Inflammatory macrophage (primary cell): ENCODE measurements at regions not wholly inside any gene's neighbourhood (a gene's known extent, or its start where the extent isn't known, plus 50 kb on each side); places are given as distances from the start of the nearest gene placed in this dataset.

ENCODE experiments used
- DNase-seq, 2 donors: peaks; one replicate each; pipeline ENCODE4 v3.0.0-alpha.2; 2020 to 2022

GRCh38 chr19:29324291-29324680 is 111.3 kb upstream of the UQCRFS1 start:
- DNase-seq: no peak

DNA sequence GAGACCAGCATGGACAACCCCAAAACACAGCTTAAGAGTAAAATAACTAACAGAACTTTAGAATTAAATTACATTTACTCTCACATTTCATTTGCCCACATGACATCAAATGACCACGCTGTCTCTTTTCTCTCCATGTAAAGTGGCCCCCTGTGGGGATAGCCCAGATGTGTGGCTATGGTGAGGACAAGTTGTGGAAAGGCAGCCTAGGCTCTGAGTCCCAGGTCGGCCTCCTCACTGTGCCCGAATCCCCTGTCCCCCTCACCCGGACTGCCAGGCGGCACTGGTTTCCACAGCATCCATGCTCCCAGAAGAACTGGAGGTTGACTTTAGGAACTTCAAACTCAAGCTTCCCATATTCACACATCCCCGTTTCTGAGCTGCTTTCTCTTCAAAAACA is 111.8 kb upstream of the UQCRFS1 start:
- no peak for DNase-seq

GRCh38 chr19:29325241-29325975 is 112.5 kb upstream of the UQCRFS1 start:
- no peak for DNase-seq

GRCh38 chr19:29326351-29326750 is 113.4 kb upstream of the UQCRFS1 start:
- no peak for DNase-seq

- DNase-seq: no peak
Measured at GRCh38 chr19:29326849-29327840, 114.2 kb upstream of the UQCRFS1 start.

- DNase-seq: no peak
Measured at GRCh38 chr19:29328586-29328985, 115.6 kb upstream of the UQCRFS1 start.

DNA sequence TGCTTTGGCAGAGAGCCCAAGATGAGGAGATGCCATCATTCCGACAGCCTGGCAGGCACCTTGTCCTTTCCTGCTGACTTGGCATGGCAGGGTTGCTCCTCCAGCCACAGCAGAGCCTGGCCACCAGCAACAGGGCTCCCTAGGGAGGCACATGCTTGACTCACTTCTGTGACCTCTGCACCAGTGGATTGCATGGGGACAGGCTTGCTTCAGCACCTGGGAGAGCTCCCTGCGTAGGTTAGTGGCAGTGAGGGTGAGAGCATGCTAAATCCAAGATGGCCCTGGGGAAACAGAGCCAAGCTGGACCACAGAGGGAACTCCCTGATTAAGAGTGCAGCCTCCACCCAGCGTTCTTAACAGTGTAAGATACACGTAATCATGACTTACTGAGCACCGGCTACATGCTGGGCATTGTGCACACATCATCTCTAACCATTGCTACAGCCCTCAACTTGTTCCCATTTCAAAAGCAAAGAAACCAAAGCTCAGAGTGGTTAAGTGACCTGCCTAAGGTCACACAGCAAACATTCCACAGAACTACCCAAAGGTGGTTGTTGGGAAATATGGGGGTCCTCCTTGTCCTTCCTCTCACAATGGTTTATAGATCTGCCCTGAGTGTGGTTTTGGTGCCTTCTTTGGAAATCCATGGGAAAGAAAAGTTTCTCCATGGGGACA is 116.6 kb upstream of the UQCRFS1 start:
- DNase-seq: no peak

DNA sequence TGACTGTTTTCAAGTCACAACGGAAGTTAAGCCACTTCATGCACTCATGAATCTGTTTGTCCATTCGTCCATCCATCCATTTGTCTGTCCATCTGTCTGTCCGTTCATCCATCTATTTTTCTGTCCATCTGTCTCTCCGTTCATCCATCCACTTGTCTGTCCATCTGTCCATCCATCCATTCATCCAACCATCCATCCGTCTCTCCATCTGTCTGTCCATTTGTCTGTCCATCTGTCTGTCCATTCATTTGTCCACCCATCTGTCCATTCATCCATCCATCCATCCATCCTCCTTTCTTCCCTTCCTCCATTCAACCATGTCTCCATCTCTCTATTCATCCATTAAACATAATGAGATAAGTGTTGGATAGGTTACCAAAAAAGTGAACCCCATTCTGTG is 123.5 kb upstream of the UQCRFS1 start:
- DNase-seq: no peak

- DNase-seq: no peak
Measured at GRCh38 chr19:29337029-29337428, 124.1 kb upstream of the UQCRFS1 start.

DNA sequence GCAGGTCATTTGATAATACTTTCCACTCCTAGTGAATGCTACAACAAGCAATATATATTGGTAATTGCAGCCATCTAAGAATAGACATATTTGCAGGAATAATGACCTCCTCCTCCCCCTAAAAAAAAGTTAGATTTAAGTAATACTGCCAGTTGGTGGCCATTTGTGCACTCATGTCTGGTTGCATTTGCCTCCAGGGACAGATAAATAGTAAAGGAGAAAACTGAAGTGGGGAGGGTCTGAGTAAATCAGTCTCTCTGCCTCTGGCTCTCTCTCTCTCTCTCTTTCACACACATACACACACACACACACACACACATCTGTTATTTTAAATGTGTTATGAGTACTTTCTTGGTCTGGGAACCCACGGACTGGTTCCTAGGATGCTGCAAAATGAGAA is 125.5 kb upstream of the UQCRFS1 start:
- no peak for DNase-seq

DNA sequence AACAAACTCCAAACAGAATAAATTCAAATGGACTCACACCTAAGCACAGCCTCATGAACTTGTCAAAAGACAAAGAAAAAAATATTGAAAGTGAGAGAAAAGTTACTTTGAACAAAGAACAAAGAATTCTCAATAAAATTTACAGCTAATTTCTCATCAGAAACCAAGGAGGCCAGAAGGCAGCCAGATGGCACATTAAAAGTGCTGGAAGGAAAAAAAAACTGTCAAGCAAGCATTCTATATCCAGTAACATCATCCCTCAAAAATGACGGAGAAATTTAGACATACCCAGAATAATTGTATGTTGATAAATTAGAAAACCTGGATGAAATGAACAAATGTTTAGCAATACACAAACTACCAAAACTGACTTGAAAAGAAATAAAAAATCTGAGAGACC is 129.8 kb upstream of the UQCRFS1 start:
- no peak for DNase-seq

DNA sequence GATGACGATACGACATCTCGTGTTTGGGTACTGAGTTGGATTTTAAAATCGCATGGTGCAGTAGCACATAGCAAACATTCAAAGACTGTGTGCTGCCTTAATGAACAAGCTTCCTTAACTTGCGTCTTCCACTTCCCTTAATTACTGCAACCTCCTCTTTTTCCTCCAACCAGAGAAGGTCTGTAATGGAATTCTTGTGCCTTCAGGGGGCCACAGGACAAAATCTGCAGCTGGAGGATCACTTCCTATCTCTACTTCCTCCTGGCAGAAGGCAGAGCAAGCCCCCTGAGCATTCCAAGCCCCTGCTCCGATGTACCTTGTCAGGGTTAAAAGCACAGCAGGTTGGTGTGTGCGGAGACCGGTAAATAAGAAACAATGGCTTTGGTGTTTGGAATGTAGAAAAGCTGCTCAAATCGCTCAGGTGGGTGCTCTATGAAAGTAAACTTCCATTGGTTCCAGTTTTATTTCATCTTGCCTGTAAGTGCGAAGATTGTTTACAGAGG is 151.3 kb upstream of the UQCRFS1 start:
- DNase-seq: no peak

DNA sequence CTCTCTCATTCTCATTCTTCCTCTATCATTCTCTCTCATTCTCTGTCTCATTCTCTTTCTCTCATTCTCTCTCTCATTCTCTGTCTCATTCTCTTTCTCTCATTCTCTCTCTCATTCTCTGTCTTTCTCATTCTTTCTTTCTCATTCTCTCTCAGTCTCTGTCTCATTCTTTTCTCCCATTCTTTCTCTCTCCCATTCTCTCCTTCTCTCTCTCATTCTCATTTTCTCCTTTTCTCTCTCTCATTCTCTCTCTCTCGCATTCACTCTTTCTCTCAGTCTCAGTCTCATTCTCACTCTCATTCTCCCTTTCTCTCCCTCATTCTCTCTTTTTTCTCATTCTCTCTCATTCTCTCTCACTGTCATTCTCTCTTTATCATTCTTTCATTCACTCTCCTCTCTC is 152.0 kb upstream of the UQCRFS1 start:
- no peak for DNase-seq

DNA sequence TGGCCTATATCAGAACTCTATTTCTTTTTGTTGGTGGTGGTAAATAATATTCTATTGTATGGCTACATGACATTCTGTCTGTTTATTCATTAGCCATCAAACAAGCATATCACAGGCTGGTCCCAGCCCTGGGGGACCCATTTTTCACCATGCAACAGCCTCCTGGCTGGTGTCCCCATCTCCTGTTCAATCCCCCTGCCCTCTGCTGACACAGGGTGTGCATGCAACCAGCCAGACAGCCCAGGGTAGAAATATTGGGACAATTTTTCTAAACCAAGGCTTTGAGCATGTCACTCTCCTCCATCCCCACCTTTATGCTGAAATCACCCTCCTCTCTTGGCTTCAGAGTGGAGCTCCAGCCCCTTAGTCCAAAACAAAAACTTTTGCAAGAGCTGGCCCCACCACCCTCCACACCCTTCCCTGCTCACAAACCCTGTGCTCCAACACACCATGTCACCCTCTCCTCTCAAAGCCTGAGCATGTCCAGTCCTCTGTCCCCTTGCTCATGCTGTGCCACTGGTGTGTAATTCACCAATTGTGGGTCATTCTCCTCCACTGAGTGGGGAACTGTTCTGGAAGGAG is 153.0 kb upstream of the UQCRFS1 start:
- DNase-seq: no peak

DNA sequence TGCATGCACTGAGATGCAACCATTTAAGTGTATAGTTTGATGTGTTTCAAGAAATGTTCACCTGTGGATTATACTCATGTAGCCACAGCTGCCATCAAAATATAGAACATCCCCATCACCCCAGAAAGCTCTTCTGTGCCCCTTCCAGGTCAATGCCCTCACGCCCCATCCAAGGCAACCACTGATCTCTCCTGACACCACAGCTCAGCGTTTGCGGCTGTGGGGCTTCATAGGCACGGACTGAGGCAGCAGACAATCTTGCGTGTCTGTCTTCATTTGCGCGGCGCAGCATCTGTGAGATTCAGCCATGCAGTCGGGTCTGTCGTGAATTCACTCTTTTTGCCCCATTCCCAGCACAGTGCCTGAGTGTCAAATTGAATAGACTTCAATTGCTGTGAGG is 153.8 kb upstream of the UQCRFS1 start:
- no peak for DNase-seq

DNA sequence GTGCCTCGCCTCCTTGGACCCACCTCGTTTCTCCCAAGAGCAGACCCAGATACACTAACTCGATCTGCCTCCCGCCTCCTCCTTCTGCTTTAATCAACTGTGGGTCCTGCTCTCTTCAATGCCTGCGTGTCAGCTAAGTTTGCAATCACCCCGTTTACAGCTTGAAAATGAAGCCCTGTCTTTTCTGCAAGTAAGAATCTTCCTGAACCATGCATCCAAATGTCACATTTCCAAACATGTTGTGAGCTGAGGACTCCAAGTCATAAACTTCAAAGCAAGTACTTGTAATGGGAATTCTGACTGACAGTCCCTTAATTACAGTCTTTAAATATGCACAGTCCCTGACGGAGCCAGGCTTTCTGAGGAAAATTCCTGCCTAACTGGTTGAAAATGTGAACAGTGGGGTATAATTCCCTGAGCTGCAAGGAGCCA is 154.9 kb upstream of the UQCRFS1 start:
- DNase-seq: no peak

DNA sequence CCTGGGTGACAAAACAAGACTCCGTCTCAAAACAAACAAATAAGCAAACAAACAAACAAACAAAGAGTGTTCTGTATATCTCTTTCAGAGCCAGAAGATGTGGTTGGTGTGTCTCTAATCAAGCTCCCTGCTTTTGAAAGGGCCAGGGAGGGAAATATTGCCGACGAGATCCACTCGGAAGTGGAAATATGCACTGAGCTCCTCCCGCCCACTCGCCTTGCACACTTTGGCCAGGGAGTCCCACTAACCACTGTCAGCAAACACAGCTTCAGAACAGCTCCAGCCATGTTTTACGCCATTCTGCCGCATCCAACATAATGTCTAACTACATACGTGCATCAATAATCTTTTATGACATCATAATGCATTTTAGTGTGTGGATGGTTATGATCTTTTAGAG is 155.5 kb upstream of the VSTM2B start:
- no peak for DNase-seq

DNA sequence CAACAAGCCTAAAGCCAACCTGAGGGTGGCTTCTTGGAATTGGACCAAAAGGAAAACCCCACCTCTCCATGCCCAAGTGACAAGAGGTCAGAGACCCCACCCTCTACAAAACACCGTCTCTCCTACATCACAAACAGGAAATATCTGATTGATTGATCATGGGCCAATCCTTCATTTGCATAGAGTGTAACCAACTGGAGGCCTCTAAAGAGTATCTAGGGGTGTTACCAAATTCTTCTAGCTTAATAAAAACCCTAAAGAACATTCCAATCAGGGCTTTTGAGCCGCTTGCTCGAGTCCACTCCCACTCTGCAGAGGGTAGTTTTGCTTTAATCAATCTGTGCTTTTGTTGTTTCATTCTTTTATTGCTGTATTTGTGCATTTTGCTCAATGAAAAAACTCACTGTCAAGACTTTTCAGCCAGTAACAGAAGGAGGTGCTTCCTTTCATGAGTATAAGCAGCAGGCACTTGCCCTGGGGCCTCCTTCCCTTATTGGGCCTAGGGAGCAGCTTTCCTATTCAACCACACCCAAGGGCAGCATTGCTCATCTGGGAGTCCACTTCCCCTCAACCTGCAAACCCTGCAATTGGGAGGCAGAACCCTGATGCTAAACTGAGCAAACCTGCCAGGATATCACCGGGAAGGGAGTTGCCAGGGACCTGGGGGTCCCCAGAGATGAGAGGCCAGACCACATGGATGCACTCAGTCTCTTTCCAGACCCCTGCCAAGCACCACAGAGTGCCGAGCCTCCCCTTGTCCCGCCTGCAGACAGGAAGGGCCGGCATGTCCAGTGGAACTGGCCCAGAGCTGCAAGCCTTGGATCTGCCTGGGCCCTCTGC is 154.3 kb upstream of the VSTM2B start:
- DNase-seq: no peak

GRCh38 chr19:29372091-29372415 is 153.7 kb upstream of the VSTM2B start:
- DNase-seq: no peak

- DNase-seq: no peak
Measured at GRCh38 chr19:29372461-29372860, 153.3 kb upstream of the VSTM2B start.

GRCh38 chr19:29372921-29373797 is 152.6 kb upstream of the VSTM2B start:
- no peak for DNase-seq
